ENCODE measurements at regions not wholly inside any gene's neighbourhood (a gene's known extent, or its start where the extent isn't known, plus 50 kb on each side); places are given as distances from the start of the nearest gene placed in this dataset.

DNA sequence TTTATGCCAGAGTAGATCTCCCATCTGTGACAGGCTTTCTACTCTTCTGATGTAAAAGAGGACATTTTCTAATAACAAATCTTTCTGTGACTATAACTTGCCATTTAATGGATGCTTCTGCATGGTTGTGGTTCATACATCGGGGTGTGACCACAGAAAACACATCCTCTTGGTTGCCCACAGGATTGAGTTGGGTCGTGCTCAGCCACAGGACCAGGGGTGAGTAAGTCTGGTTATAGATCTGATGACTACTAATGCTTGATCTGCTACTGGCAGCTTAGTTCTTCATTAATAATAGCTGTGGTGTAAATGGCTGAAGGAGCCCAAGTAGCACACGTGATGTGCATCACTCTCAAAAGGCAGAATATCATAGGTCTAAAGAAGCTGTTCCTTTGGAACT is 328.2 kb downstream of the RWDD3 start:
- TF ChIP-seq, protein P1, sequence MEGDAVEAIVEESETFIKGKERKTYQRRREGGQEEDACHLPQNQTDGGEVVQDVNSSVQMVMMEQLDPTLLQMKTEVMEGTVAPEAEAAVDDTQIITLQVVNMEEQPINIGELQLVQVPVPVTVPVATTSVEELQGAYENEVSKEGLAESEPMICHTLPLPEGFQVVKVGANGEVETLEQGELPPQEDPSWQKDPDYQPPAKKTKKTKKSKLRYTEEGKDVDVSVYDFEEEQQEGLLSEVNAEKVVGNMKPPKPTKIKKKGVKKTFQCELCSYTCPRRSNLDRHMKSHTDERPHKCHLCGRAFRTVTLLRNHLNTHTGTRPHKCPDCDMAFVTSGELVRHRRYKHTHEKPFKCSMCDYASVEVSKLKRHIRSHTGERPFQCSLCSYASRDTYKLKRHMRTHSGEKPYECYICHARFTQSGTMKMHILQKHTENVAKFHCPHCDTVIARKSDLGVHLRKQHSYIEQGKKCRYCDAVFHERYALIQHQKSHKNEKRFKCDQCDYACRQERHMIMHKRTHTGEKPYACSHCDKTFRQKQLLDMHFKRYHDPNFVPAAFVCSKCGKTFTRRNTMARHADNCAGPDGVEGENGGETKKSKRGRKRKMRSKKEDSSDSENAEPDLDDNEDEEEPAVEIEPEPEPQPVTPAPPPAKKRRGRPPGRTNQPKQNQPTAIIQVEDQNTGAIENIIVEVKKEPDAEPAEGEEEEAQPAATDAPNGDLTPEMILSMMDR (optimal IDR thresholded peaks at IDR 0.05 in 1 of 3, IDR thresholded peaks at IDR 0.05 in 1 of 3, conservative IDR thresholded peaks at IDR 0.05 in 1 of 3; ENCODE audit: extremely low read depth in 1 of 3, insufficient read depth in 2 of 3, low read length in 3 of 3): no peak
- TF ChIP-seq EZH2 (IDR thresholded peaks at IDR 0.05; ENCODE audit: low read length): no peak

Measured in keratinocyte (primary cell).